IMR-90 (cell line): ENCODE measurements at regions not wholly inside any gene's neighbourhood (a gene's known extent, or its start where the extent isn't known, plus 50 kb on each side); places are given as distances from the start of the nearest gene placed in this dataset.

ENCODE experiments used
- ATAC-seq: fragments of 200-7000 bp; cut with Tn5 transposase; 2 replicates; pipeline ENCODE4 v1.9.1; 2020; ENCODE audit warnings: low read depth, mild to moderate bottlenecking, moderate library complexity
- BruUV-seq: library from RNA; stranded (reverse); fragments of 400-500 nt; replicated peaks from 2 replicates; lab custom pipeline; 2021; lab: Mats Ljungman, UMichigan
- CTCF ChIA-PET: fragments of 300-600 bp; formaldehyde crosslinking; extraction: SDS; loops from one replicate; lab custom pipeline; 2021; ENCODE audit warnings: antibody characterized with exemption; lab: Yijun Ruan, JAX
- POLR2A ChIA-PET: fragments of 300-600 bp; sonication (Branson Sonifier 250); formaldehyde crosslinking; loops from one replicate; lab custom pipeline; 2022; ENCODE audit warnings: antibody characterized with exemption; ENCODE audit not compliant: unreplicated experiment; lab: Charles Lee
- DNase-seq: peaks from one replicate; pipeline ENCODE4 v3.0.0; 2013
- H2AFZ ChIP-seq: replicated peaks from 2 replicates; pipeline ENCODE3; 2013; ENCODE audit warnings: low read length, mild to moderate bottlenecking; ENCODE audit not compliant: poor library complexity
- H2AK5ac ChIP-seq: 2 replicates; pipeline ENCODE4 v1.6.1; 2013; ENCODE audit warnings: low read depth, low read length, inconsistent platforms
- H2AK9ac ChIP-seq: replicated peaks from 2 replicates; pipeline ENCODE3; 2013; ENCODE audit warnings: mild to moderate bottlenecking, low read depth, low read length, moderate library complexity; ENCODE audit not compliant: poor library complexity
- H2BK120ac ChIP-seq: 2 replicates; pipeline ENCODE4 v1.6.1; 2013; ENCODE audit warnings: low read depth, low read length, inconsistent platforms
- H2BK15ac ChIP-seq: 3 replicates; pipeline ENCODE4 v1.6.1; 2013; ENCODE audit warnings: low read depth, low read length, inconsistent platforms
- H2BK20ac ChIP-seq: 2 replicates; pipeline ENCODE4 v1.6.1; 2013; ENCODE audit warnings: low read depth, mild to moderate bottlenecking, inconsistent platforms, low read length, moderate library complexity
- H2BK5ac ChIP-seq: 2 replicates; pipeline ENCODE4 v1.6.1; 2013; ENCODE audit warnings: mild to moderate bottlenecking, low read depth, low read length, inconsistent platforms; ENCODE audit not compliant: poor library complexity, severe bottlenecking
- H3K14ac ChIP-seq: replicated peaks from 2 replicates; pipeline ENCODE4 v1.6.1; 2013; ENCODE audit warnings: low read depth, low read length, inconsistent platforms
- H3K18ac ChIP-seq: 2 replicates; pipeline ENCODE4 v1.6.1; 2013; ENCODE audit warnings: low read depth, low read length, control low read depth
- H3K23ac ChIP-seq: 2 replicates; pipeline ENCODE4 v1.6.1; 2013; ENCODE audit warnings: low read depth, low read length, inconsistent platforms
- H3K27ac ChIP-seq: 2 replicates; pipeline ENCODE4 v1.5.1; 2013; ENCODE audit warnings: mild to moderate bottlenecking, control low read depth, low read length; ENCODE audit not compliant: insufficient read depth
- H3K27me3 ChIP-seq: 2 replicates; pipeline ENCODE4 v1.6.1; 2013; ENCODE audit warnings: low read length; ENCODE audit not compliant: control insufficient read depth, insufficient read depth
- H3K36me3 ChIP-seq: 2 replicates; pipeline ENCODE4 v1.6.1; 2013; ENCODE audit warnings: low read length, mixed read lengths; ENCODE audit not compliant: control insufficient read depth, insufficient read depth
- H3K4ac ChIP-seq: 2 replicates; pipeline ENCODE4 v1.6.1; 2013; ENCODE audit warnings: low read depth, low read length, inconsistent platforms
- H3K4me1 ChIP-seq: 2 replicates; pipeline ENCODE4 v1.6.1; 2013; ENCODE audit warnings: low read length, mixed read lengths; ENCODE audit not compliant: control insufficient read depth, insufficient read depth
- H3K4me2 ChIP-seq: 2 replicates; pipeline ENCODE4 v1.6.1; 2013; ENCODE audit warnings: low read depth, mild to moderate bottlenecking, control low read depth, low read length, moderate library complexity
- H3K4me3 ChIP-seq: 2 replicates; pipeline ENCODE4 v1.5.1; 2013; ENCODE audit warnings: low read depth, mild to moderate bottlenecking, control low read depth, low read length, moderate library complexity; ENCODE audit not compliant: insufficient read depth
- H3K56ac ChIP-seq: 2 replicates; pipeline ENCODE4 v1.6.1; 2013; ENCODE audit warnings: low read length, inconsistent platforms; ENCODE audit not compliant: insufficient read depth; ENCODE audit errors: extremely low read depth
- H3K79me1 ChIP-seq, 2 experiments: 2 replicates each; pipeline ENCODE4 v1.6.1; 2013; ENCODE audit warnings: low read length in 2 of 2, inconsistent platforms in 1 of 2, low read depth in 1 of 2
- H3K9ac ChIP-seq: 2 replicates; pipeline ENCODE4 v1.6.1; 2013; ENCODE audit warnings: low read depth, low read length, control low read depth
- H3K9me1 ChIP-seq: 2 replicates; pipeline ENCODE4 v1.6.1; 2013; ENCODE audit warnings: low read length, inconsistent platforms; ENCODE audit not compliant: insufficient read depth
- H3K9me3 ChIP-seq: 2 replicates; pipeline ENCODE4 v1.6.1; 2013; ENCODE audit warnings: low read length; ENCODE audit not compliant: control insufficient read depth, insufficient read depth
- H4K20me1 ChIP-seq: 2 replicates; pipeline ENCODE4 v1.6.1; 2013; ENCODE audit warnings: low read length, inconsistent platforms; ENCODE audit not compliant: insufficient read depth
- H4K5ac ChIP-seq: 2 replicates; pipeline ENCODE4 v1.6.1; 2013; ENCODE audit warnings: mild to moderate bottlenecking, low read depth, low read length, control low read depth
- H4K8ac ChIP-seq, 2 experiments: 2 replicates each; pipeline ENCODE4 v1.6.1; 2013; ENCODE audit warnings: low read depth in 2 of 2, low read length in 2 of 2, control low read depth in 1 of 2, inconsistent platforms in 1 of 2
- H4K91ac ChIP-seq: 2 replicates; pipeline ENCODE4 v1.6.1; 2013; ENCODE audit warnings: low read depth, low read length, inconsistent platforms; ENCODE audit not compliant: insufficient read depth
- SMC3 ChIP-seq: fragments of 150-350 bp; IDR thresholded peaks from 2 replicates; pipeline ENCODE4 v1.6.1; 2016; ENCODE audit warnings: low read depth, mild to moderate bottlenecking, antibody characterized with exemption, low read length, moderate library complexity
- WGBS, 2 experiments: methylation state at CpG; one replicate each; pipeline versions ENCODE4 v1.1.5 to v1.1.7; 2013; ENCODE audit warnings: missing lambda C conversion rate in 2 of 2; ENCODE audit not compliant: insufficient read length in 1 of 2; ENCODE audit errors: extremely low coverage in 2 of 2; 5-methylcytosine and 5-hydroxymethylcytosine counted together
- dilution Hi-C: fragments of 300-500 bp; cut with HindIII; formaldehyde crosslinking; loops from one replicate; pipeline ENCODE4 v1.14.3; 2018; ENCODE audit warnings: low sequenced_read_pairs; ENCODE audit not compliant: unreplicated experiment
- in situ Hi-C: fragments of 300-500 bp; cut with MboI; formaldehyde crosslinking; loops from 3 replicates; pipeline ENCODE4 v1.14.3; 2019; ENCODE audit warnings: low sequenced_read_pairs, inconsistent platforms, mixed read lengths
- intact Hi-C: fragments of 100-400 bp; cut with micrococcal nuclease; formaldehyde crosslinking; loops from 2 replicates; pipeline ENCODE4 v1.10.0; 2022

DNA sequence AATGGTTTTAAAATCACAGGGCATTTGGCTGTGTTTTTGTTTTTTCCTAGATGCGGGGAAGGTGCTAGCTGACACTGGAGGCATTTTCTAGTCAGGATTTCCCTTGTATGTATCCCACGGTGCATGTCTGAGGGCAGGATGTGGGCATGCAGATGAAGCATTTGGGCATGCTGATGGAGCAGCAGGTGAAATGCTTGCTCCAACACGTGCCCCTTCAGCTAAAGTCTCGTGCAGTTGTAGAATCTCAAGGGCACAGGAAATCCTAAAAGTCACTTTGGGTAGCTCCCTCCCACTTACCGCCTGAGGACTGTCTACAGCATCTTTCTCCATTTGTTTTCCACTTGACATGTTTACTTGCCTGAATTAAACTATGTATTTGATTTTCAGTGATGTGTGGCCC lies 429.4 kb upstream of the B3GAT1 start:
- H2BK120ac ChIP-seq: no peak overlapping the region
- no peak overlapping the region for H4K8ac ChIP-seq
- H3K23ac ChIP-seq: no peak overlapping the region
- DNase-seq (no peak), ATAC-seq (no peak)
- H2AK5ac ChIP-seq: no peak overlapping the region
- intact Hi-C loops: no loop called here
- H3K27me3 ChIP-seq: no peaks in the 10 kb centered on the region
- no peak overlapping the region for H3K4me2 ChIP-seq
- dilution Hi-C loops: no loop called here
- H3K9me1 ChIP-seq: no peaks in the 10 kb centered on the region
- BruUV-seq: no TSS peak
- no peak for TF ChIP-seq SMC3
- H4K20me1 ChIP-seq: no peaks in the 10 kb centered on the region
- H3K36me3 ChIP-seq: no peaks in the 10 kb centered on the region
- in situ Hi-C loops: no loop called here
- H2AK9ac ChIP-seq: no peak overlapping the region
- H4K5ac ChIP-seq: no peak overlapping the region
- no peak overlapping the region for H3K18ac ChIP-seq
- CTCF ChIA-PET: no interaction called here
- no peak overlapping the region for H3K4ac ChIP-seq
- H2BK15ac ChIP-seq: no peak overlapping the region
- no peak overlapping the region for H3K9ac ChIP-seq
- no peak overlapping the region for H3K27ac ChIP-seq
- no peak overlapping the region for H2BK20ac ChIP-seq
- H3K9me3 ChIP-seq: peaks cover 45% of the 10 kb centered on the region
- no peak overlapping the region for H2AFZ ChIP-seq
- H3K79me1 ChIP-seq: no peaks in the 10 kb centered on the region
- H4K91ac ChIP-seq: no peak overlapping the region
- H3K4me1 ChIP-seq: no peaks in the 10 kb centered on the region
- H3K14ac ChIP-seq: no peak overlapping the region
- H3K56ac ChIP-seq: no peak overlapping the region
- no peak overlapping the region for H2BK5ac ChIP-seq
- no peak overlapping the region for H3K4me3 ChIP-seq
- 80% methylated on average over 1 of the region's 5 CpGs; no CpG with 5 or more reads in 1 of the 2 experiments for WGBS, 2 experiments
- POLR2A ChIA-PET: no interaction called here
